Mucosa of descending colon (tissue), 3 donors: ENCODE measurements at regions not wholly inside any gene's neighbourhood (a gene's known extent, or its start where the extent isn't known, plus 50 kb on each side); places are given as distances from the start of the nearest gene placed in this dataset.
"Not testable (repeated sequence)": the region's sequence is repeated elsewhere in the genome, so short reads cannot be mapped to it uniquely, and the experiment has no call there.

Experiments used
- ATAC-seq: fragments of 200-7000 bp; cut with Tn5 transposase; one replicate; pipeline ENCODE4 v1.9.1; 2020; ENCODE audit warnings: mild to moderate bottlenecking, moderate library complexity
- DNase-seq, 3 donors: peaks; one replicate each; pipeline ENCODE4 v3.0.0-alpha.2; 2020
- H3K36me3 ChIP-seq: fragments of 200-600 bp; one replicate; pipeline ENCODE4 v1.8.0; 2021; ENCODE audit warnings: low read depth, mild to moderate bottlenecking
- H3K4me1 ChIP-seq: fragments of 200-600 bp; one replicate; pipeline ENCODE4 v1.8.0; 2021; ENCODE audit warnings: low read depth, mild to moderate bottlenecking
- H3K4me3 ChIP-seq: fragments of 200-600 bp; one replicate; pipeline ENCODE4 v1.8.0; 2021; ENCODE audit warnings: mild to moderate bottlenecking
- H3K9me3 ChIP-seq: fragments of 200-600 bp; one replicate; pipeline ENCODE4 v1.8.0; 2021; ENCODE audit warnings: mild to moderate bottlenecking
- CTCF ChIP-seq: fragments of 200-600 bp; IDR thresholded peaks from one replicate; pipeline ENCODE4 v1.8.0; 2022; ENCODE audit warnings: antibody characterized with exemption, mild to moderate bottlenecking
- intact Hi-C, 2 donors: fragments of 100-400 bp; cut with DNase I in 1 of 2; cut with micrococcal nuclease in 1 of 2; formaldehyde crosslinking; loops; one replicate each; pipeline versions ENCODE4 v1.11.0 to v1.11.1; 2022; cut with DNase I, micrococcal nuclease
- donor health status: DM: no; HTN: no; CAD: no; lungs with moderate emphysema.
- donor health status: DM: no; HTN: no; CAD: no.
- donor health status: DM: no; HTN: yes; CAD: no.

- no peak for ATAC-seq
- no peak overlapping the region for H3K4me3 ChIP-seq
- TF ChIP-seq CTCF, result no peak
- H3K9me3 ChIP-seq, result no peaks in the 10 kb centered on the region
- H3K36me3 ChIP-seq, result no peaks in the 10 kb centered on the region
- no peak for DNase-seq
- intact Hi-C loops, result no loop called here
- H3K4me1 ChIP-seq, result no peaks in the 10 kb centered on the region
Measured at GRCh38 chr16:77514500-77515220, 79.8 kb upstream of the ADAMTS18 start.

- H3K4me3 ChIP-seq, H3K9me3 ChIP-seq, H3K36me3 ChIP-seq, intact Hi-C loops, ATAC-seq, H3K4me1 ChIP-seq: not testable (repeated sequence)
- peak in 1 of 3 donors; percentile 25 for DNase-seq
Measured at GRCh38 chr16:77525226-77525625, 90.4 kb upstream of the ADAMTS18 start.

GRCh38 chr16:77531752-77532151 is 96.9 kb upstream of the ADAMTS18 start:
- Histone ChIP-seq H3K36me3 (no peaks in the 10 kb centered on the region), H3K4me3 (no peak overlapping the region), H3K9me3 (no peaks in the 10 kb centered on the region), H3K4me1 (no peaks in the 10 kb centered on the region)
- ATAC-seq, result no peak
- no peak for DNase-seq
- intact Hi-C loops, result no loop called here
- TF ChIP-seq CTCF, result no peak

- DNase-seq (no peak), ATAC-seq (no peak)
- intact Hi-C loops, result no loop called here
- Histone ChIP-seq H3K36me3 (no peaks in the 10 kb centered on the region), H3K9me3 (no peaks in the 10 kb centered on the region), H3K4me1 (no peaks in the 10 kb centered on the region), H3K4me3 (no peak overlapping the region)
- no peak for TF ChIP-seq CTCF
Measured at GRCh38 chr16:77536809-77537208, 102.0 kb upstream of the ADAMTS18 start.

- no peak for TF ChIP-seq CTCF
- H3K36me3 ChIP-seq, result no peaks in the 10 kb centered on the region
- ATAC-seq, result no peak
Measured at GRCh38 chr16:77539421-77540034, 104.7 kb upstream of the ADAMTS18 start.

GRCh38 chr16:77540646-77541045 is 105.8 kb upstream of the ADAMTS18 start:
- H3K9me3 ChIP-seq, result no peaks in the 10 kb centered on the region
- TF ChIP-seq CTCF, result no peak
- DNase-seq (no peak), ATAC-seq (no peak)
- no peaks in the 10 kb centered on the region for H3K4me1 ChIP-seq
- no peaks in the 10 kb centered on the region for H3K36me3 ChIP-seq
- no peak overlapping the region for H3K4me3 ChIP-seq
- intact Hi-C loops, result no loop called here

More at GRCh38 chr16:77539421-77540034, 104.7 kb upstream of the ADAMTS18 start:
- H3K9me3 ChIP-seq, result no peaks in the 10 kb centered on the region
- no peaks in the 10 kb centered on the region for H3K4me1 ChIP-seq
- no peak overlapping the region for H3K4me3 ChIP-seq
- intact Hi-C loops, result no loop called here
- DNase-seq, result no peak
